Left colon (tissue), 2 donors: ENCODE measurements at regions not wholly inside any gene's neighbourhood (a gene's known extent, or its start where the extent isn't known, plus 50 kb on each side); places are given as distances from the start of the nearest gene placed in this dataset.

Experiments used
- ATAC-seq: fragments of 200-7000 bp; cut with Tn5 transposase; one replicate; pipeline ENCODE4 v1.9.1; 2020; ENCODE audit warnings: mild to moderate bottlenecking, moderate library complexity
- DNase-seq, 2 donors: peaks; one replicate each; pipeline ENCODE4 v3.0.0-alpha.2; 2020
- intact Hi-C, 2 donors: fragments of 100-400 bp; cut with DNase I in 1 of 2; cut with micrococcal nuclease in 1 of 2; formaldehyde crosslinking; loops; one replicate each; pipeline versions ENCODE4 v1.11.2 to v1.14.0; 2022; cut with DNase I, micrococcal nuclease
- donor health status: DM: no; HTN: no; CAD: no.
- donor health status: DM: yes; HTN: yes; CAD: no.

- no peak for DNase-seq
- ATAC-seq = no peak
- intact Hi-C loops = no loop called here
Observed at GRCh38 chr6:93571346-93571745, 152.0 kb upstream of the EPHA7 start.

GRCh38 chr6:93568169-93568568 lies 148.8 kb upstream of the EPHA7 start:
- intact Hi-C loops = no loop called here
- ATAC-seq = no peak

GRCh38 chr6:93567164-93567563 lies 147.8 kb upstream of the EPHA7 start:
- DNase-seq (no peak), ATAC-seq (no peak)
- intact Hi-C loops = no loop called here

More at GRCh38 chr6:93568169-93568568, 148.8 kb upstream of the EPHA7 start:
- no peak for DNase-seq

- intact Hi-C loops = no loop called here
- DNase-seq = no peak
- no peak for ATAC-seq
Observed at GRCh38 chr6:93566285-93566684, 146.9 kb upstream of the EPHA7 start.

- intact Hi-C loops = no loop called here
- ATAC-seq (no peak), DNase-seq (no peak)
Observed at GRCh38 chr6:93562582-93562981, 143.2 kb upstream of the EPHA7 start.

GRCh38 chr6:93555292-93555691 lies 135.9 kb upstream of the EPHA7 start:
- intact Hi-C loops = no loop called here
- ATAC-seq (no peak), DNase-seq (no peak)

GRCh38 chr6:93554018-93554417 lies 134.7 kb upstream of the EPHA7 start:
- ATAC-seq (no peak), DNase-seq (no peak)
- intact Hi-C loops = no loop called here

- no peak for ATAC-seq
- intact Hi-C loops = no loop called here
Observed at GRCh38 chr6:93550551-93551276, 131.4 kb upstream of the EPHA7 start.

GRCh38 chr6:93549868-93550267 lies 130.5 kb upstream of the EPHA7 start:
- intact Hi-C loops = no loop called here
- DNase-seq = no peak
- no peak for ATAC-seq

More at GRCh38 chr6:93550551-93551276, 131.4 kb upstream of the EPHA7 start:
- DNase-seq = no peak

- intact Hi-C loops = no loop called here
- ATAC-seq (no peak), DNase-seq (no peak)
Observed at GRCh38 chr6:93524671-93525451, 105.5 kb upstream of the EPHA7 start.

- DNase-seq (no peak), ATAC-seq (no peak)
- intact Hi-C loops = no loop called here
Observed at GRCh38 chr6:93523365-93523764, 104.0 kb upstream of the EPHA7 start.

GRCh38 chr6:93516441-93516840 lies 97.1 kb upstream of the EPHA7 start:
- intact Hi-C loops = no loop called here
- no peak for ATAC-seq
- no peak for DNase-seq

- DNase-seq = no peak
- intact Hi-C loops = no loop called here
- ATAC-seq = no peak
Observed at GRCh38 chr6:93515736-93516135, 96.4 kb upstream of the EPHA7 start.

- DNase-seq = no peak
- ATAC-seq = no peak
- intact Hi-C loops = no loop called here
Observed at GRCh38 chr6:93498713-93499112, 79.4 kb upstream of the EPHA7 start.

GRCh38 chr6:93496548-93496947 lies 77.2 kb upstream of the EPHA7 start:
- DNase-seq = no peak
- ATAC-seq = no peak
- intact Hi-C loops = no loop called here

GRCh38 chr6:93494057-93494456 lies 74.7 kb upstream of the EPHA7 start:
- ATAC-seq (no peak), DNase-seq (no peak)
- intact Hi-C loops = no loop called here

- peak; percentile 10 to 74 for DNase-seq
- ATAC-seq = peak; percentile 99
- intact Hi-C loops = no loop called here
Observed at GRCh38 chr6:93474733-93475179, 55.4 kb upstream of the EPHA7 start.

- no peak for ATAC-seq
Observed at GRCh38 chr6:93471281-93471680, 51.9 kb upstream of the EPHA7 start.

More at GRCh38 chr6:93471281-93471680, 51.9 kb upstream of the EPHA7 start:
- DNase-seq = no peak
- intact Hi-C loops = no loop called here
